GM18861 (cell line): ENCODE measurements at regions not wholly inside any gene's neighbourhood (a gene's known extent, or its start where the extent isn't known, plus 50 kb on each side); places are given as distances from the start of the nearest gene placed in this dataset.
"Not testable (repeated sequence)": the region's sequence is repeated elsewhere in the genome, so short reads cannot be mapped to it uniquely, and the experiment has no call there.

ENCODE experiments used
- ATAC-seq: cut with Tn5 transposase; IDR thresholded peaks from one replicate; pipeline ENCODE4 v1.9.1; 2021; ENCODE audit not compliant: unreplicated experiment

- not testable (repeated sequence) for ATAC-seq
Measured at GRCh38 chr7:81152925-81153324, 234.1 kb upstream of the SEMA3C start.

DNA sequence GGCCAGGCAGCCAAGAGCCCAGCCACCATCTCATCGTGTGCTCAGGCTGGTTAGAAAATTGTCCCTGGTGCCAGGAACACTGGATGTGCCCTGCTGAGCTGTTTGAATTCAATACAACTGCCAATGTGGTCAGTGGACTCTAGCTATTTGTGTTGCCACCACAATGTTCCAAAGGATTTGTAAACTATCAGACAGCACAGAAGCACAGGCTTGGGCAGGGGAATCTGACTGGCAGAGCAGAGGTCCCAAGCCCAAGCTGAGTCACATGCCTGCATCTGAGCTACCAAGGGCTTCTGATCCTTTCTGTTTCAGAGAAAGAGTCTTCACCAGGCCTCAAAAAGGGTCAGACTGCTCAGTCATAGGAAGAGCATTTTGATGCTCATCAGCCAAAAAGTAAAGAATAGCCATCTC, 232.1 kb upstream of the SEMA3C start:
- no peak for ATAC-seq

DNA sequence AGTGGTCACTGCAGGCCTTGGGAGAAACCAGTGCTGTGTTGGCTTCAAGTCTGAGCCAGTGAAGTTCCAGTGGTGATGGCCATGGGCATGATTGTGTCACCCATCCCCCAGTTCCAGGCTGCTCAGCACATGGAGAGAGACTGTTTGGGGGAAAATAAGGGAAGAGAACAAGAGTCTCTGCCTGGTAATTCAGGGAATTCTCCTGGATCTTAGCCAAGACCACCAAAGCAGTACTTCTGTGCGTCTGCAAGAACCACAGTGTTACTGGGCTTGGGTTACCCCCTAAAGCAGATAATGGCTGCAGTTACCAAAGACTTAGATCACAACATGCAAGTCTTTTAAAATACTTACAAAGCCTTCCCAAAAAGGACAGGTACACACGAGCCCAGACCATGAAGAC, 225.0 kb upstream of the SEMA3C start:
- no peak for ATAC-seq

DNA sequence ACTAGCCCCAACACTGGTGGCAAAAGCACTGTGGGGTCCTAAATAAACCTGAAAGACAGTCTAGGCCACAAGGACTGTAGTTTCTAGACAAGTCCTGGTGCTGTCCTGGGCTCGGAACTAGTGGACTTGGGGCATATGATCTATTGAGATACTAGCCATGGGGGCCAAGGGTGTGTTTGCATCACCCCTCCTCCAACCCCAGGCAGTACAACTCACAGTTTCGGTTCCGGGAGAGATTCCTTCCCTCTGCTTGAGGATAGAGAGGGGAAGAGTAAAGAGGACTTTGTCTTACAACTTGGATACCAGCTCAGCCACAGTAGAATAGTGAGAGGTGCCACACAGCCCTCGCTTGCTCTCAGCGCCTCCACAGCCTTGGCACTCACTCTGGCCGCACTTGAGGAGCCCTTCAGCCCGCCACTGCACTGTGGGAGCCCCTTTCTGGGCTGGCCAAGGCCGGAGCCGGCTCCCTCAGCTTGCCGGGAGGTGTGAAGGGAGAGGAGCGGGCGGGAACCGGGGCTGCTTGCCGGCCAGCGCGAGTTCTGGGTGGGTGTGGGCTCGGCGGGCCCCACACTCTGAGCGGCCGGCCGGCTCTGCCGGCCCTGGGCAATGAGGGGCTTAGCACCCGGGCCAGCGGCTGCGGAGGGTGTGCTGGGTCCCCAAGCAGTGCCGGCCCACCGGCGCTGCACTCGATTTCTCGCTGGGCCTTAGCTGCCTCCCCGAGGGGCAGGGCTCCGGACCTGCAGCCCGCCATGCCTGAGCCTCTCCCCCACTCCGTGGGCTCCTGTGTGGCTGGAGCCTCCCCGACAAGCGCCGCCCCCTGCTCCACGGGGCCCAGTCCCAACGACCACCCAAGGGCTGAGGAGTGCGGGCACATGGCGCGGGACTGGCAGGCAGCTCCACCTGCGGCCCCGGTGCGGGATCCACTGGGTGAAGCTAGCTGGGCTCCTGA, 222.7 kb upstream of the SEMA3C start:
- not testable (repeated sequence) for ATAC-seq

- ATAC-seq = no peak
Measured at GRCh38 chr7:81140775-81141174, 221.9 kb upstream of the SEMA3C start.

DNA sequence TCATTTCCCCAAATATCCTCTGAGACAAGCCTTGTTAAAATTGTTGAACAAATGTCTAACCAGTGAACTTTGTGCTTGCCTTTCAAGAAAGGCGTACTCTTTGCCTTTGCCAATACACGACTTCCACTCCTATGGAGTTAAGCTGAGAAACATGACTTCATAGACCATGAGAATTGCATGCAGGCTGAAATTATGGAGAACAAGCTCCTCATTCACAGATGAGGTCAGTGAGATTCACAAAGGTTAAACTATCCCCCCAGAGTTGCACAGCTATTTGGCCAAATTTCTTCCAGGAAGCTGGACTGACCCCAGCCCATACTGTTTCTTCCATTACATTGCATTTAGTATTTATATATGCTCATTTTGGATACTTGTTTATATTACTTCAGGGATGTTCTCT, 221.4 kb upstream of the SEMA3C start:
- no peak for ATAC-seq

- no peak for ATAC-seq
Measured at GRCh38 chr7:81138870-81139269, 220.0 kb upstream of the SEMA3C start.

GRCh38 chr7:81135324-81135723, 216.5 kb upstream of the SEMA3C start:
- ATAC-seq = no peak

GRCh38 chr7:81128011-81128410, 209.2 kb upstream of the SEMA3C start:
- no peak for ATAC-seq

GRCh38 chr7:81120803-81121202, 202.0 kb upstream of the SEMA3C start:
- no peak for ATAC-seq

GRCh38 chr7:81120111-81120510, 201.3 kb upstream of the SEMA3C start:
- ATAC-seq = no peak

DNA sequence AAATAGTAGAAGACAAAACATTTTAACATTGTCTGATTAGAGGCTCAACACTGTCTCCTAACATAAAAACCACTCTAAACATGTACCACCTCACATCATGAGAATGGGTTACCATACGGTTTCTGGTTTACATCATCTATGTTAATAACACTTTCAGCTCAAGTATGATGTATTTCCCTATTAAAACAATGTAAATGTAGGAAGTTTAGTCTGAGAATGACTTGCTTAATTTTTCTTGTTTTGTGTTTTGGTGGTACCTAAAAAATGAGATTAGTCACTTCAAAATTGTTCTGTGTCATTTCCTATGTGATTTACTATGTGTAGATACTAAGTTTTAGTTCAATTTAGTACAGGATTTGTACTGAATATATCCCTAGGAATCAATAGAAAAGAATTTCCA, 195.8 kb upstream of the SEMA3C start:
- ATAC-seq = no peak

GRCh38 chr7:81112731-81113130, 193.9 kb upstream of the SEMA3C start:
- ATAC-seq = no peak

- no peak for ATAC-seq
Measured at GRCh38 chr7:81111781-81112540, 193.1 kb upstream of the SEMA3C start.

GRCh38 chr7:81111358-81111757, 192.5 kb upstream of the SEMA3C start:
- no peak for ATAC-seq

- no peak for ATAC-seq
Measured at GRCh38 chr7:81110673-81111072, 191.8 kb upstream of the SEMA3C start.

GRCh38 chr7:81098213-81098612, 179.4 kb upstream of the SEMA3C start:
- ATAC-seq = no peak

- no peak for ATAC-seq
Measured at GRCh38 chr7:81094952-81095351, 176.1 kb upstream of the SEMA3C start.

DNA sequence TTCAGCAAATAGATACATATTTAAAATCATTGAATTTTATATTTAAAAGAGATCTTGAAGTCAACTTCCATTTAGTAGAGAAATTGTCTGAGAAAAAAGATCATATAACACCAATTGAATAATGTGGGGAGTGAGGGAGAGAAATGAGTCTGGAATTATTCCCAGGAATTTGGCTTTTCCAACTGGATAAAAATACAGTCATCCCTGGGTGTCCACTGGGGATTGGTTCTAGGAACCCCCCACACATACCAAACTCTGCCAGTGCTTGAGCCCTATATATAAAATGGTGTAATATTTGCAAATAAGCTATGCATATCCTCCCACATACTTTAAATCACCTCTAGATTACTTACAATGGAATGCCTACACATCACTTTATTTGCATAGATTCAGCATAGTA, 162.8 kb upstream of the SEMA3C start:
- ATAC-seq = no peak

DNA sequence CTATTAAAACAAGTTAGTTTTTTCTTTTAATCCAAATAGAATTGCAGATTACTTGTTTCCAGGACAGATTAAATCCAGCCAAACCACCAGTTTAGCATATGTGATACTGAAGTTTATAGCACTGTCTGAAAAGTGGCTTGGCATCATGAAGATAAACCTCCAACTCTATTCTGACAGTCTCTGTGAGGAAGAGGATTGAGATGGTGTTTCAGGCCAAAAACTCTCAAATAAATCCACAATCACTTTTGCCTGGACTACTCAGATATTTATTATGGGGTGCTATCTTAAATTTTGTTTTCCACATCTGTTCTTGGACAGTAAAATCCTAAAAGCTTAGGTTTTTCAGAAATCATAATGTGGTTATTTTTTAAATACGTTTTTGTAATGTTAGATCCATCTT, 161.7 kb upstream of the SEMA3C start:
- no peak for ATAC-seq

GRCh38 chr7:81079746-81080145, 160.9 kb upstream of the SEMA3C start:
- no peak for ATAC-seq

- no peak for ATAC-seq
Measured at GRCh38 chr7:81075150-81075549, 156.3 kb upstream of the SEMA3C start.
